NCI-H1092 treated with DMSO at 0.1 percent for 48 hours (cell line): ENCODE measurements at regions not wholly inside any gene's neighbourhood (a gene's known extent, or its start where the extent isn't known, plus 50 kb on each side); places are given as distances from the start of the nearest gene placed in this dataset.
"Not testable (repeated sequence)": the region's sequence is repeated elsewhere in the genome, so short reads cannot be mapped to it uniquely, and the experiment has no call there.

Source experiments
- DNase-seq: peaks from one replicate; lab custom pipeline; 2025; lab: John Stamatoyannopoulos, UW

DNA sequence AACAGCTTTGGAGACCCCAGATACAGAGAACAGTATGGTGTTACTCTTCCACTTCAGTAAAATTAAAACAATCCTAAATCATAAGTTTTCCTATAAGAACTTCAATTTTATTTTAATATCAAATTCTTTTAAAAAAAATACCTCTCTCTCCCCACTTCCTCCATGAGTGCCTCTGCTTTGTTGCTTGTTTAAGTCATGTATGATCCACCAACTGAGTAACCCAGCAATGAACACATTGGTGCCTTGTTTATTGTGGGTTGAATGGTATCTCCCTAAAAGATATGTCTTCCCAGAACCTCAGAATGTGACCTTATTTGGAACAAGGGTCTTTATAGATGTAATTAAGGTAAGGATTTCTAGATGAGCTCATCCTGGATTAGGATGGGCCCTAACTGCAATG lies 143.5 kb upstream of the EGLN3 start:
- DNase-seq = no peak

DNA sequence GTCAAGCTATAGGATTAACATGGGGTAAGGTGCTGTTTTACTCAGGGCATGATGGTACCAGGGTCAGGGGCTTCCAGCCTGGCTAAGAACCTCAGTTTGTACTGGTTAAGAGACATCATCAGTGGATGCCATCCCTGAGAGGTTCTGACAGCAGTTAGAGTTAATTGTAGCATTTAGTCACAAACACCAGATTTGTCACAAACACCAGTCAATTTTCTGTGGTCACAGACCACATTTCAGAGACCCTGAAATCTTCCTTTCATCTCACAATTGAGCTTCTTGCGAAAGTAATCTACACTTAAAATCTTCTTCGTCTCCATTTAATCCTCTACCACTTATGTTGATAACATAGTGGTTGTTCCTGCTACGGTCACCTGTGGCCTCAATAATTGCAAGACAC lies 143.0 kb upstream of the EGLN3 start:
- no peak for DNase-seq

DNA sequence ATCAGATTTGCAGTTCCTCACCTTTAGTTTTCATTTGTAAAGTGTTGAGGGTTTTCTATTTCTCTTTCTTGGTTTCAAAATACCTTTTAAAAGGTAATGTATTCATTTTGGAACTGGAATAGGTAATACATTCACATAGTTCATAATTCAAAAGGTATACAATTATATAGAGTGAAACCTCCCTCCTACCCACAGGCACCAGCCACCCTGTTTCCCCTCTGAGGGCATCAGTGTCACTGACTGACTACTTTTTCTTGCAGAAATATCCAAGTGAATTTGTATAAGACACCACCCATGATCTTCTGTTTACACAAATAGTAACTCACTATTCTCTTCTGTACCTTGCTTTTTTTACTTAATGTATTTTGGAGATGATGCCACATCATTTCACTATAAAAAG lies 139.6 kb upstream of the EGLN3 start:
- DNase-seq = no peak

DNA sequence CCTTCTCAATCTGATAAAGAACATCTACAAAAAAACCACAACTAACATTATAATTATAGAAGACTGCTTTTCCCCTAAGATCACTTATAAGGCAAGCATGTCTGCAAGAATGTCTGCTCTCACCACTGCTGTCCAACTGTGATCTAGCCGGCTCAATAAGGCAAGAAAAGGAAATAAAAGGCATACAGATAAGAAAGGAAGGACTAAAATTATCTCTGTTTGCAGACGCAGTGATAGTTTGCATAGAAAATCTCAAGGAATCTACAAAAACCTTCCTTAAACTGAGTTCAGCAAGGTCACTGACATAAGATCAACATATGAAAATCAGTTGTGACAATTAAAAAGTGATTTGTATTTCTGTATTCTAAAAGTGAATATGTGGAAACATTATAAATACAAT lies 138.0 kb upstream of the EGLN3 start:
- DNase-seq = no peak

DNA sequence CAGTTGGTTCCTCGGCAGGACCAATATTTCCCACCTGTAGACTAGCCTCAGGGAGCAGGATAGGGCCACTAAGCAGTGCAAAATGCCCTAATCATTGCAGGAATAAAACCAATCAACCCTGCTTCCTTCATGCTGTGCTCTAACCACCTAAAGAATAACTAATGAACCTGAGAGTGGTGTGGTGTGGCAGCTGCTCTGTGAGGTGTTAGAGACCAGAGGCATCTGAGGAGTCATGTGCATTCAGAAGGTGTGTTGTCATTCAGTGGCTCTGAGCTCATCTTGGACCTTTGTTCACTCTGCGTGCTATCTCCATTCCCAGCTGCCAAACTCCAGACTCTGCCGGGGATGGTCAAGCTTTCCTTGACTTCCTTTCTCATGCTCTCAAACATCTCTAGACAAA lies 136.7 kb upstream of the EGLN3 start:
- no peak for DNase-seq

DNA sequence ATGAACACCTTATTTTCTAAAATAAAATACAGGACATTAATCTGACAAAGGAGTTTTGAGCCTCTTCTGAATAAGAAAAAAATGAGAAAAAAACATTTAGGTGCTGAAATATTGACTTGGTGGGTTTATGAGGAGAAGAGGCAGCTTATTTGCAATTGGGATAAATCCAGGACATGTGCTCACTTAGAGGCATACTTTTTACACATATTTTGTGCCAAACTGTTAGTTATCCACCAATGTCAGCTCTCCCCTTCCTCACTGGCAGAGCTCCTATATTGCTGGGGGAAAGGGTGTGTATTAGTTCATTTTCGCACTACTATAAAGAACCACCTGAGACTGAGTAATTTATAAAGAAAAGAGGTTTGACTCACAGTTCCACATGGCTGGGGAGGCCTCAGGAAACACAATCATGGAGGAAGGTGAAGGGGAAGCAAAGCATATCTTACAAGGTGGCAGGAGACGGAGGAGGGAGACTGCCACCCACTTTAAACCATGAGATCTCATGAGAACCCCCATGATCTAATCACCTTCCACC lies 135.4 kb upstream of the EGLN3 start:
- no peak for DNase-seq

DNA sequence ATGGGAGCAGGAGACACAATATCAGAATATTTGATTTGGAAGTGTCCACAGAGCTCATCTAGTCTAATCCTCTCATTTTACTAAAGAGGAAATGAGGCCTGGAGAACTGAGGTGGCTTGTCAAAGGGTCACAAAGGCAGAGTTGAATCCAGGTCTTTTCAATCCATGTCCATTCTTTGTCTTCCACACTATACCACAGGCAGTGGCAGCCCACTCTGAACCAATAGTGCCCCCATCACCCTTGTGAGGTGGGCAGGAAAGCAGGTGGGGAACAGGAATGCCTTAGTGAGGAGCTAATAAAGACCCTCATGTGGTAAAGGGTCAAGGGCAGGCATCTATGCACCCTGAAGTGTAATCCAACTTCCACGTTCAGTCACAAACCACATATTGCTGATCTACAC lies 134.8 kb upstream of the EGLN3 start:
- no peak for DNase-seq

DNA sequence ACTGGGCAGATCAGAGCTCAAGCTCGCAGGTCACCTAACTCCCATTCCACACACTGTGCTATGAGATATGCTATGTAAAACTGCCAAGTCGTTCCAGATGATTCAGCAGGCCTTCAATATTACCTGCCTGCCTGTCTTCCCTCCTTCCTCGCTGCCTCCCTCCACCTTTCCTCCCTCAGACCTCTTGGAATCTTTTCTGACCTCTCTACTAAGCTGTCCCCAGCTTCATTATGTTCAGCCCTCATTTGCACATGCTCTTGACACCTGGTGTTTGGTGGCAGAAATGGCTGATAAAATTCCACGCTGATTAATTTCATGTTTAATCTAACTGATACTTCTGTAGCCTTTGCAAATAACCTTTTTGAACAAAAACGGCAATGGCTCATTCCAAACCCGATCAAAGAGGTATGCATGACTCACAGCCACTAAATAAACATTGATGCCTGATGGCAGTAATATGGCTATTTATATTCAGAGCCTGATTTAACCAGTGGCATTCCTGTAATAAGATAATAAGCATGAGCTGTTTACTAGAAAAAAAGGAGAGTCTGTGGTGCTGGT lies 130.8 kb upstream of the EGLN3 start:
- peak; percentile 40 for DNase-seq

DNA sequence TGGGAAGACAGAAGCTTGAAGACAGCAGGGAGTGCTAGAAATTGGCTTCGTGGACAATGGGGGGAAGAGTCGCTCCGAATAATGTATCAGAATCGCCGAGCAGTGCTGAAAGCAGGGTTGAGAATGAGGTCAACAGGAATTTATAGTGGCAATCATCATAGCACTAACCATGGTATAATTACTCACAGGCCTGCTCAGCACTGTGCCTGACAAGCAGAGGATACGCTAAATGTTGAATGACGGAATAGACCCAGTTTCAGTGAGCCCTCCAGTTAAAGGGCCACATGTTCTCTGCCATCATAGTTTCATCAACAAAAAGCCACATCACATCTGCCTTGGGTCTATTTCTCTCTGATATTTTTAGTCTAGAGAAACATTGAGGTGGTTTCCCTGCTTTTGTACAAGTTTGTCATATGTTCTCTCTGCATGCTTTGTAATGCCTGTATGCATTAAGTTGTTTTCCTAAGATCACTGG lies 130.3 kb upstream of the EGLN3 start:
- no peak for DNase-seq

DNA sequence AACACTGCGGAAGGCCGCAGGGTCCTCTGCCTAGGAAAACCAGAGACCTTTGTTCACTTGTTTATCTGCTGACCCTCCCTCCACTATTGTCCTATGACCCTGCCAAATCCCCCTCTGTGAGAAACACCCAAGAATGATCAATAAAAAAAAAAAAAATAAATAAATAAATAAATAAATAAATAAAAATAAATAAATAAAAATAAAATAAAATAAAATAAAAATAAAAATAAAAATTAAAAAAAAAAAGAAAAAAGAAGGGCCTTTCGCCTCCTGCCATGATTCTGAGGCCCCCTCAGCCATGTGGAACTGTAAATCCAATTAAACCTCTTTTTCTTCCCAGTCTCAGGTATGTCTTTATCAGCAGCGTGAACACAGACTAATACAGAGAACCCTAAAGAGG lies 128.8 kb upstream of the EGLN3 start:
- not testable (repeated sequence) for DNase-seq

DNA sequence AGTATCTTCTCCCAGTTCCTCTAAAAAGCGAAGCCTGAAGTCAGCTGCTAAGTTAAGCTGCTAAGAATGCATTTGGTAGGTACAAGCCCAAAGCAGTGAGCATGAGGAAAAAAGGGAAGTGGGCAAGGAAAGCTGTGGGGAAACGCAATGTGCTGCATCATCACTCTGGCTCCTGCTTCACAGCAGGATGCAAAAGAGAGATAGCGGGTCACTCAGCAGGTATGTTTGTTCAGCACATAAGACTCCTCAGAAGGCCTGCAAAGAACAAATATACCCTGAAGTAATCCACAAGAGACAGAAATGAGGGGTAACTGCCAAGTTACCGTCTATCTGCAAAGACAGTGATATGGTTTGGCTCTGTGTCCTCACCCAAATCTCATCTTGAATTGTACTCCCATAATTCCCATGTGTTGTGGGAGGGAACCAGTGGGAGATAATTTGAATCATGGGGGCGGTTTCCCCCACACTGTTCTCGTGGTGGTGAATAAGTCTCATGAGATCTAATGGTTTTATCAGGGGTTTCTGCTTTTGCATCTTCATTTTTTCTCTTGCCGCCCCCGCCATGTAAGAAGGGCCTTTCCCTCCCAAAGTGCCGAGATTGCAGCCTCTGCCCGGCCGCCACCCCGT lies 127.4 kb upstream of the EGLN3 start:
- no peak for DNase-seq

DNA sequence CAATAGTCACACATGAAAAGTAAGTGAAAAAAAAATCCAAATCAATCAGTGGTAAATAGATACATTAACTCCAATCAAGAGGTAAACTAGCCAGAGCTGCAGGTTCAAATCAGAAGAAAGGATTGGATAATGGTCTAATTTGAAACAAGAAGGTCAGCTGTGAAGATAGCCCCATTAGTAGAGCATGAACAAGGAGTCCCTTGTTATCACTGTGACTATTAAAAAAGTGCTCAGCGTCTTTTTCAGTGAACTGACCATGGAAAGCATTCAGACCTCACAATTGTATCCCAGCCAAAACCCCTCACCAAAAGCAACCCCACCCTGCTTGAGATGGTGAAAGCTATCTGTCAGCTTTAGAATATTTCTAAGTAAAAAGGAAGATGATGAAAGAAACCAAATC lies 125.0 kb upstream of the EGLN3 start:
- no peak for DNase-seq

DNA sequence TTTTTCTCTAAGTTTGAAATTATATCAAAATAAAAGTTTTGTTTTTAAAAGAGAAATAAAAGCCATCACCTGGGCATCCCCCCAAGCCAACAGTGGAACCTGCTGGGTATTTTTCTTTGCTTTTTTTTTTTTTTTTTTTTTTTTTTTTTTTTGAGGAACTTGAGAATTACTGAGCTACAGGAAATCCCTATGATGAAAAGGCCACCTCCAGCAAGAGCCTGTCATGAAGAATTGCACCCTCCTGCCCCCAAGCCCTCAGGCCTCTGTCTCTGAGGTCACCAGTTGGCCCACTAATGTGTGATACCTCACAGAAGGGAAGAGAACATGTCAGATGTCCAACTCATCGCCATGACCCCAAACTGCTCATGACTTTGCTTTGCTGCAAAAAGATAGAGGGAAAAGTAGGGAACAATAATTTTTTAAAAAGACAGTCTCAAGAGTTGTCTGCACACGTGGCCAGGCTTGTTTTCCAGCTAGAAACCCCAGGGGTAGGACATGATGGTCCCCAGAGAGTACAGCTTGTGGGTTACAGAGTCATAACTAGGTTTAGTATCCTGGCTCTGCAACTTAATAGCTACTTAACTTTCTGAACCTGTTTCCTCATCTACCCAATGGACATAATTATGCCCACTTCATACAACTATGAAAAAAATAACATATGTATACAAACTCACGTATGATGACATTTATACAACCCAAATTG lies 124.3 kb upstream of the EGLN3 start:
- DNase-seq = no peak

DNA sequence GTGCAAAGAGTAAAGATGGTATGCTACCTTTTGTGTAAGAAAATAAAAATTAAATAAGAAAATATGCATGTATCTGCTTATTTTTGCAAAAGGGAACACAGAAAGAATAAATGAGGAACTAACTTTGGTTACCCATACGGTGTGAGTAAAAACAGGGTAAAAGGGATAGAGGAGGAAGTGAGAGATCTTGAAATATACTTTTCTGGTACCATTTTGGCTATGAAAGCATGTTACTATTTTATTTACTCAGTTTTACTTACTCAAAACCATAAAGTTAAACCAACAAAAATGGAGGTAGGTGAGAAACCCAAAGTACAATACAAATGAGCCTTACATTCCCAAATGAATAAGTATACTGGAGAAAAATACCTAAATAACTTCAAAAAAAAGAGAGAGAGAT lies 122.0 kb upstream of the EGLN3 start:
- no peak for DNase-seq

DNA sequence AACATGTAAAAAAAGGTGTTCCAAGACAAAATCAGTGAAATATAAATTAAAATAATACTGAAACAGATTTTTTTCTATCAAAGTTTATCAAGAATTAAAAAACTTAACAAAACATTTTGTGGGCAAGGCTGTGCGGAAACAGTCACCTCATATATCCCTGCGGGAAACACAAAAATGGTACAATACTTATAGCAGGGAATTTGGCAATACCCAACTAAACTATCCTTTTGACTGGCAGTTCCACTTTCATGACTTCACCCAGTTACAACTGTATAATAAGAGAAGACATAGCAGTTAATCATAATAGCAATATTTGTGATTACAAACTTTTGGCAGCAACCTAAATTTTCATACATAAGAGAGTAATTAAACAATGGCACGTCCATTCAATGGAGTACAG lies 121.5 kb upstream of the EGLN3 start:
- no peak for DNase-seq

DNA sequence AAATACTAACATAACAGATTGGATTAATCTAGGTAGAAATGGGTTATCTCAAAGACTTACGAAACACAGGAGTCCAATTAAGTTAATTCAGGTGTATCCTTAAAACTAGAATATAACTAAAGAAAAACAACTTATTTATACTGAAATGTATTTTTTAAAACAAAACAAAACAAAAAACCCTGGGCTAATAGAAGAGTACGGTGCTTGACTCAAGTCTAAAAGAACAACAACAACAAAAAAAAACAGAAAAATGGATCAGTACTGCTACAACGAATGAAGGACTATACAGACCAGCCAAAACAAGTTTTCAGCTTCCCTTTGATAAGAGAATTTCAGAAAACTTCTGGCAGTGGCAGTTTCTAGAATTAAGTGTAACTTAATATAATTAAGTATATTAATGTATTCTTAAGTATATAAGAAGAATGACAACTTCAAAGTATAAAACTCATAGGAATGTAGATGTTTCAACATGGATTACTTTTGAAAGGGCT lies 120.1 kb upstream of the EGLN3 start:
- DNase-seq = no peak

DNA sequence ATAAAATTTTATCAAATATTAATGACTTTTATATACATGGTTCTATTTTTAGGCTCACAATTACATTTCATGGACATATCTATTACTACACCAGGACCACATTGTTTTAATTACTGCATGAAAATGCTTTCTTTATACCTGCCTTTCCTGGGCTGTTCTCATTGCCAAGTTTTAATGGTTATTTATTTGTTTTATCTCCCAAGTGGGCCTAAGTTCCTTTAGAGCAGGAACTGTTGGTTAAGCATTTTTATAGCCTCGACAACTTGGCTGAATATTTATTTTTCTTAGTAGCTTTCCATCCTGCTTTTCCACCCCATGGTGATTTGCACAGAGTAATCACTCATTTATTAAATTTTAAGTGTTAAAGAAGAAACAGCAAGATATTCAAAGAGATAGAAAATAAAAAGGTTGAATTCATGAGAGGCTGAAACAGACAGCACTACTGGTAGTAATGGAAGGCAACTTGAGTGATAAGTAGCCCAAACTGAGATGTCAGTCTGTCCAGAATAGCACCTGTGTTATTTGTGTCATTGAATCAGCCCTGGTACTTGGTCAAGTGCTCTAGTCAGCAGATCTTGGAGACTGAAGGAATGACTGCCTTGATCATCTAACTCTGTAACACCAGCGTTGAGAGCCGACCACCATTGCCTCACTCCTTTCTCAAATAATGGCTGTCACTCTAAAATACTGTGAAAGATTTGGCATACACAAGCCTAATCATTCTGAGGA lies 119.1 kb upstream of the EGLN3 start:
- DNase-seq = no peak

DNA sequence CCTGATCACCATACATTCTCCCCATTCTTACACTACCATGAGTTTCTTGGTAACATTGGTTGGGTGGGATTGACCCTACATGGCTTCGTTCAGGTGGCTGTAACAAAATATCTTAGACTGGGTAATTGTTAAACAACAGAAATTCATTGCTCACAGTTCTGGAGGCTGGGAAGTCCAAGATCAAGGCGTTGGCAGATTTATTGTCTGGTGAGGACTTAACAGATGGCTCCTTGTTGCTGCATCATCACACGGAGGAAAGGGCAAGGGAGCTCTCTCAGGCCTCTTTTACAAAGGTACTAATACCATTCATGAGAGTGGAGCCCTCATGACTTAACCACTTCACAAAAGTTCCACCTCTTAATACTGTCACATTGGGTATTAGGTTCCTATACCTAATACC lies 116.7 kb upstream of the EGLN3 start:
- no peak for DNase-seq

DNA sequence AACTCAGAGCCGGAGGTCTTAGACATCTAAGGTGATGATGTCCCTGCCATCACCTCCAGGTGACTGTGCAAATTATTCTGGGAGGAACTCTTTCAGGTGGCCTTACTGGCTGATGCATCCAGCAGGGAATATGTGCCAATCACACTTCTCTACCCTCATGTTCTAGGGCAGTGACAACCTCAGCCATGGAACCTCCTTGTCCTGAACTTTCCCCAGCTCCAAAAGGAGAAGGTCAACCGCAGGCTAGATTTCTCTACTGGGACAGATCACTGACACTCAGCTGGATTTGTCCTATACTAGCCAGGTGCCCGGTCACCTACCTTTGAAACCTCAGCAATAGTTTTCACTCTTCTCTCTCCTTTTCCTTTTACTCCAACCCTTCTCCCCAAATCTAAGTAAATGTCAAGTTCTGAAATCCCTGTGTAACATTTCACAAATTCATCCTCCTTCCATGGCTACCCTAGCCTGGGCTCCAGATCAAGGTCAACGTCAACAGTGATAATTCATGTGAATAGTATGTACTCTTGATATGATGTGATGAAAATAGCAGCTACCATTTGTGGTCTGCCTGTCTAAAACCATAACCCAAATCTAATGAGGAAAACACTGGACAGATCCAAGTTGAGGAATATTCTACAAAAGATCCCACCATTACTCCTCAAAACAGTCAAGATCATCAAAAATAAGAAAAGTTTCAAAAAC lies 115.0 kb upstream of the EGLN3 start:
- no peak for DNase-seq

DNA sequence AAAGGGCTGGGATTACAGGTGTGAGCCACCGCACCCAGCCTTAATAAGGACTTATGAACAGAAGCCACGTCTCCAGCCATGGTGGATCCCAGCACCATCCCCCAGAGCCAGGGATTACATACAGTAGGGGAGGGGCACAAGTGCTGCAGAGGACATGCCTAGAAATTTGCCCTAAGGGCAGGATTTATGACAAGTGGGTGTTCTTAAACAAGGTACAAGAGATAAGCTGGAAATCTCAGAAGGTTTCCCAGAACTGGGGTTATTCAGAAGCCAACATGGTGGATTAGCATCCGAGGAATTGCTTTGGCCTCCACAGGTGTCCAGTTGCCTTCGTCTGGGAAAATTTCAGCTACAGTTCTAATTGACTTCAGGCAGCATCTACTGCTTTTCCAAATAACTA lies 114.4 kb upstream of the EGLN3 start:
- no peak for DNase-seq

DNA sequence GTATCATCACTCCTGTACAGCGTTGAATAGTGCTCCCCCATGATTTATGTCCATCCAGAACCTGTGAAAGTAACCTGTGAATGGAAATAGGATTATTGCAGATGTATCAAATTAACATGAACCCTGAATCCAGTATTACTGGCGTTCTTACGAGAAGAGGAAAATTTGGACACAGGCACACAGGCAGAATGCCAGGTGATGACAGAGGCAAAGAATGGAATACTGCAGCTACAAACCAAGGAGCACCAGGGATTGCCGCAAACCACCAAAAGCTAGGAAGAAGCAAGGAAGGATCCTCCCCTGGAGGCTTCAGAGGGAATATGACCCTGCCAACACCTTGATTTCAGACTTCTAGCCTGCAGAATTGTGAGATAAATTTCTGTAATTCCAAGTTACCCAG lies 113.5 kb upstream of the EGLN3 start:
- DNase-seq = no peak
